GM12874 (cell line): ENCODE measurements at regions not wholly inside any gene's neighbourhood (a gene's known extent, or its start where the extent isn't known, plus 50 kb on each side); places are given as distances from the start of the nearest gene placed in this dataset.

Source experiments
- TF ChIP-seq, protein P1 (sequence below): IDR thresholded peaks from 2 replicates; pipeline ENCODE4 v1.5.1; 2011; ENCODE audit warnings: low read depth, mild to moderate bottlenecking, control low read depth, low read length, moderate library complexity; ENCODE audit not compliant: insufficient read depth

DNA sequence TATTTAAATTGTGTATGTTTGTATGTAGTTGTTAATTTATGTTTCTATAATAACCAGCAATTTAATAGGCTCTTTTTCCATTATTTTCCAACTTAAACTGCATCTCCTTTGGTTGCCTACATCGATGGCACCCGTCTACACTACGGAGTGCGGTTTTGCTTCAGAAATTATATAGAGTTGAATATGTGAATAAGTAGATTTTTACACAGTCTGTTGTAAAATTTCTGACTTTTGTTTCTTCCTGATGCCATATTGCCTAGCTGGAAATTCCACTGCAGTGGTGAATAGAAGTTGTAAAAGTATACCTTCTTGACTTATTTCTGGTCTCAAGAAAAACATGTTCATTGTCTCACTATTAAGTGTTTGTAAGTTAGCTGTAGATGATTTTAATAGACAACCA, 404.1 kb upstream of the EPHA7 start:
- TF ChIP-seq, protein P1, sequence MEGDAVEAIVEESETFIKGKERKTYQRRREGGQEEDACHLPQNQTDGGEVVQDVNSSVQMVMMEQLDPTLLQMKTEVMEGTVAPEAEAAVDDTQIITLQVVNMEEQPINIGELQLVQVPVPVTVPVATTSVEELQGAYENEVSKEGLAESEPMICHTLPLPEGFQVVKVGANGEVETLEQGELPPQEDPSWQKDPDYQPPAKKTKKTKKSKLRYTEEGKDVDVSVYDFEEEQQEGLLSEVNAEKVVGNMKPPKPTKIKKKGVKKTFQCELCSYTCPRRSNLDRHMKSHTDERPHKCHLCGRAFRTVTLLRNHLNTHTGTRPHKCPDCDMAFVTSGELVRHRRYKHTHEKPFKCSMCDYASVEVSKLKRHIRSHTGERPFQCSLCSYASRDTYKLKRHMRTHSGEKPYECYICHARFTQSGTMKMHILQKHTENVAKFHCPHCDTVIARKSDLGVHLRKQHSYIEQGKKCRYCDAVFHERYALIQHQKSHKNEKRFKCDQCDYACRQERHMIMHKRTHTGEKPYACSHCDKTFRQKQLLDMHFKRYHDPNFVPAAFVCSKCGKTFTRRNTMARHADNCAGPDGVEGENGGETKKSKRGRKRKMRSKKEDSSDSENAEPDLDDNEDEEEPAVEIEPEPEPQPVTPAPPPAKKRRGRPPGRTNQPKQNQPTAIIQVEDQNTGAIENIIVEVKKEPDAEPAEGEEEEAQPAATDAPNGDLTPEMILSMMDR, result no peak

DNA sequence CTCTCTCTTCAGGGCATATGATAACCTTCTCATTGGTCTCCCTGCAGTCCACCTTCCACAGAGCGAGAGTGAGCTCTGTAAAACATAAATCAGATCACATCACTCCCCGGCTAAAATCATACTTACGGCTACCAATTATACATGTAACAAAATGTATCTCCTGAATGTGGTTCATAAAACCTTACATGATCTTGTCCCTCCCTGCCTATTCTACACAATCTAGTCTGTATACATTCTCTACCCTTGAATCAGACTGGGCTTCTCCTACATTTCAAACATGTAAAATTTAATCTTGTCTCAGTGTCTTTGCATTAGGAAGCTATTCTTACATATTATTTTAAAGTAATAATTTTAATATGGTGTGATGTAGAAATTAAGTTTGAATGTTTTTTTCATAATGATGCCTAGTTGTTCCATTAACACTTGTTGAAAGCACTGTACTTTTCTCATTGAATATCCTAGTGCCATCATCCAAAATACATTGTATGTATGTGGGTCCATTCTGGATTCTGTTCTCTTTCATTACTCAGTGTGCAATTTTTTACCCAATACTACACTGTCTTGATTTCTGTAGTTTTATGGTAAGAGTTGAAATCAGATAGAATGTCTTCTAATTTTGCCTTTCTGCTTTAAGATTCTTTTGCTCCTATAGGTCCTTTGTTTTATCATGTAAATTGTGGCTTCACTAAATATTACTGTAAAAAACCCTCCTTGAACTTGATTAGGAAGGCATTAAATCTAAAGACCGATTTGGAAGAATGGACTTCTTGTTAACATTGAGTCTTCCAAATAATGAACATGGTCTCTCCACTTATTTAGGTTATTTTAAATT, 403.3 kb upstream of the EPHA7 start:
- TF ChIP-seq, protein P1, result no peak

DNA sequence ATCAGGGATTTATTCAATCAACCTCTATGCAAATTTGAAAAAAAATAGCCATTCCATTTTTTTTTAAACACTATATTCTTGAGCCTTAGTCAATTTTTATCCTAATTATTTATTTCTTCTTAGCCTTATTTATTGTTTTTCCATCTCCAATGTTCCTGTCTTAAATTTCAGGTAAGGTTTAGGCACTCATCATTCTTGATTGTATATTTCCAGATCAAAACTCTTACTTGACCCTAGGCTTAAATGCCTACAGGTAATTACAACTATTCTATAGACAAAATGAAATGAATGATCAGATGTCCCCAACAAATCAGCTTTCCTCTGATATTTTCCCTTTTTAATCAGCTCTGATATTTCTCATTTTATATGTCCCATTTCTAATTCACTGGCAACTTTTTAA, 402.6 kb upstream of the EPHA7 start:
- TF ChIP-seq, protein P1, result no peak

DNA sequence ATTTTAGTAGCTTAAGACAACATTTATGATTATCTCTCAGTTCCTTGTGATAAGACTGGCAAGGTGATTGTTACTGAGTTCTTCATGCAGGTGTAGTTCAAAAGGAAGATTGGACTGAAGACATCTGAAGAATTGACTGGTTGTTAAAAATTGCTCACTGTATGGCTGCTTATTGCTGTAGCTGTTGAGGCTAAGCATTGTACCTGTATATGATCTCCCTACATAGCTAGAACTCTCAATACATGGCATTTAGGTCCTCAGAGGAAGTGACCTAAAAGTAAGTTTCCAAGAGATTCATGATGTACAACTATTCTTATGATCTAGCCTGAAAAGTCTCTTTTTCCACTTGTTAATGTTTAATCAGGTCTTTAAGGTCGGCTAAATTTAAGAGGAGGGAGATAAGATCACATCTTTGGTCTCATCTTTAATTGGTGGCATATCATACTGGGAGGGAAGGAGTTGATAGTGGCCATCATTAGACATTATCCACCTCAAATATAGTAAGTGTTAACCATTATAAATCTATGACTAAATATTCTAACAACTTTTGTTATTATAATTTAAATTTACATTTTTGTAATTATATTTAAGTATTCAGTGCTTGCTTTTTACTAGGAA, 401.2 kb upstream of the EPHA7 start:
- TF ChIP-seq, protein P1, result no peak

DNA sequence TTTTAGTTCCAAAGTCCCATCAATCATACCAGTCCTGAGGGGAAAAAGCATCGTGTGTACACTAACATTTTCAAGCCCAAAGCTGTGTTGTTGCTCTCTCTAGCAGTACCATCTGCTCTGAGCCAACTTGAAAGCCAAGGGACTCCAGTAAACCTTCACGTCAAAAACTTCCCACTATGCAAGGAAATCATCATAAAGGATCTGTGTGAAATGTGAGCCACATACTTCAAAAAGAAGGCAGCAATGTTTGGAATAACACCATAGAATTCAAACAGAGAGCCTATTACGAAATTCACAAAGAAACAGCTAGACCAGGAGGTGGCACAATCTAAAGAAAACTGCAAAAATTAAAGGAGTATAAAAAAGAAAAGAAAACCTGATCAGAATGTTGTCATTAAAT, 399.8 kb upstream of the EPHA7 start:
- TF ChIP-seq, protein P1, result no peak

DNA sequence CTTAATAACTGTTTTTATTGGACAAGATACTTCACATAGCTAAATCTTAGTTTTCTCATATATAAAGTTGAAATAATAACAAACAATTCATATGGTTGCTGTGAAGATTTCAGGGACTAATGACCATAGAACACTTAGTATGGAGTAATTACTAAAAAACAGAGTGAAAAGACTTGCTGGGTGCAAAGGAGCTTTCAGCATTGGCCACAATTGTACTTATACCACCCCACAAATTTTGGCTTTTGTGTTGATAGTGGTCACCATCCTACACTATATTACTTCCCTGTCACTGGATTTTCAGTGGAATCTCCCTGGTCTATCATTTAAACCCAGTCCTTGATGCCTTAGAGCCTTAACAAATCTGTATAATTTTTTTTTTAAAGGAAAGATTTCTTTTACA, 398.6 kb upstream of the EPHA7 start:
- TF ChIP-seq, protein P1, result no peak

DNA sequence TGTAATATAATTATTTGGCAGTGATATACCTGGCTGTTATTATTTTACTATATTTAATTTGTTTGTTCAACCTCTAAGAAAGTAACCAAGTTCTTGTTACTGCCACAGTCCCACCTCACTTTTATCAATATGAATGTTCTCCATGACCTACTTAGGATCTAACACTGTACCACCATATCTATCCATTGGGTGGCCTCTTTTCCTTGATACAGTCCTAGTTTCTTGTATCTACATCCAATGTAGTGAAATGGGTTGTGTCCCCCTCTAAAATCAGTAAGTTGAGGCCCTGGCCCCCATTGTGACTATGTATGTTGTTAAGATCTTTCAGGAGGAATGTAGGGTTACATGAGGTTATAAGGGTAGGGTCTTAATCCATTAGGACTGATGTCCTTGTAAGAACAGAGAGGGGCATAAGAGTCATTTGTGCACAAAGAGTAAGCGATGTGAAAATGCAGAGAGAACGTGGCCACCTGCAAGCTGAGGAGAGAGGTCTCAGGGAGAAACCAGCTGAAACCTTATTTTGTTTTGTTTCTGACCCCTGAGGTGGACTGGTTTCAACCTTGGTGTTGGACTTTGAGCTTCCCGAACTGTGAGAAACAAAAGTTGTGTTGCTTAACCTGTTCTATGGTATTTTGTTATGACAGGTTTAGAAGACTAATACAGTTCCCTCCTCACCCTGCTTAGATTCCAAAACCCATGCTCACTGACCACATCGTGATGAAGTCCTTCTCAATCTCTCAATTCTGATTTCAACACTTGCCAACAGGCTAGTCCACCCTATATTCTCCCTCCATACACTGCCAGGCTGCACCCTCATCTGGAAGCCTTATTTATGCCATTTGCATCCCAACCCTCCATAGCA, 387.3 kb upstream of the EPHA7 start:
- TF ChIP-seq, protein P1, result no peak
